ENCODE measurements at regions not wholly inside any gene's neighbourhood (a gene's known extent, or its start where the extent isn't known, plus 50 kb on each side); places are given as distances from the start of the nearest gene placed in this dataset.

DNA sequence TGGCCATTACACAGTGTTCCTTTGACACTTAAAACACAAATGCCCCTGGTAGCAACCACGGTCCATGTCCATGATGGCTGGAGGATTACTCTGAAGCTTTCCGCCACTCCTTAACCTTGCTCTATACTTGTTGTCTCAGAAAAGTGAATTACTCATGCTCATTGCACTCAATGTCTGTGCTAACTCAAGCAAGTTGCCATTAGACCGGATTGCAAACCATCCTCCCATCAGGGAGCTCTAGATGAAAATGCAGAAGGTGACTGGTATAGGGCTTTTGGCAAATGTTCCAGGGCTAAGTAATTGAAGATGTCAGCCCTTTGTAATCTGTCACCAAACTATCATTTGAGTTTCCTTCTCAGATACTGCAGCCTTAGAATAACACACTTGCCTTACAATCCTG lies 1288.3 kb upstream of the B3GALT2 start:
- DNase-seq: no peak

DNA sequence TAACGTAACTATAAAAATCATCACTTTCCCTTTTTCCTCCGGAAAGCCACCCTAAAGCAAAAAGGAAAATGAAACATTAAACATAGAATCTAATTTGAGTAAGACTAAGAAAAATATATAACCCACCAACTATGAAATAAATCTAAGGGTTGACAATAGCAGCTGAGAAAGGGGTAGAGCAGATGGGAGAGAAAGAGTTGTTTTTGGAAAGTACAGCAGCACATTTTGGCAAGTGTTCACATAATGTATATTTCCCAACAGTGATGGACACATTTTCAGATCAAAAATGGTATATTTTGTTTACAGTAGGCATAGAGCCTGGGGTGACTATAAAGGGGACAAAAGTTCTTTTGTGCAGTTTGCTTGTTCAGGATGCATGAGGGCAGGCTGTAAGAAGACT lies 1287.4 kb upstream of the B3GALT2 start:
- DNase-seq: no peak

DNA sequence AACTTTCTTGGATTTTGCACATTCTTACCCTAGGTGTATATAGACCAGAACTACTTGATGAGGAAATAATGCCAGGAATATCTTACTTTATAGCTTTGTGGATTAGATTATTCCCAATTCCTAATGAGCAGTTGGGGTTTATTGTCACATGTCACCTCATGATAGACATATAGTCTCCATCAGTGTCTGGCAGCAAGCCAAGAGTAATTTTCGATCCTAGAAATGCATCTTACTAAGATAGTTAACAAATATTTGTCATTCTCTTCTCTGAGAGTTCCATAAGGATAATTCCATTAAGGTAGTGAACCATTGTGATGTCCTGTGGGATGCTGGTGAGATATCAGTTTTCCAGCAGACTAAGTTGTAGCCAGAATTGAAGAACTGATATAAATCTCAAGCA lies 1282.9 kb upstream of the B3GALT2 start:
- no peak for DNase-seq

DNA sequence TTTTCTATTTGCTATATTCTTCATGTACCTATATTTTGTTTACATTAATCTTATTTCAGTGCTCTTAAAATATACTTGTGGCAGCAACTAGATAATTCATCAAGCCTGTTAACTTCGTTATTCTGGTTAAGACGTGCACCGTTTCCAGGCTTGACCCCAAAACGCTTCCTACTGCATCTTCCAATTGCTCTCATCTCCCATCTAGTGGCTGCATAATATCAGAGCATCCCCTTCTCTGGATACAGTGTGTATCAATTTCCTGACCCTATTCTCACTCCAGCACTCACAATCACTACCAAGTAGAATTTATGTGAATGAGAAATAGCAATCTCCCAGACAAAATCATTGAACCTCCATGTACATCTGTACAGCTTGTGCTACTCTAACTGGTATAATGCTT lies 1280.3 kb upstream of the B3GALT2 start:
- peak; percentile 31 for DNase-seq

DNA sequence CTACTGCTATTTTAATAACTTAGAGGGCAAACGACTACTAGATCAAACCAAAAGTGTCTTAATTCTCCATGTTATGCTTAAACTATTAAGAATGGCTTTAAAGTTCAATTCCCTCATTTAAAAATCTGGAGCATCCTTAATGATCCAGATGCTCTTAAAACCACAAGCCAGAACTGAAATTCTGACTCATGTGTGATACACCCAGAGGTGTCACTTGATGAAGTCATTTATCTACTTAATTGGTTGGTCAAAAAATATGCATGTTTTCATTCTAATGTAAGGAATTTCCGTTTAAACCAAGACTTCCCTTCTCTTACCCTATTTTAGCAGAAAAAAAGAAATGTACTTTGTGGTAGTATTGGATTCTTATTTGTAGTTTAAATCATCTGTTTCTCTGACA lies 1261.2 kb upstream of the B3GALT2 start:
- DNase-seq: peak; percentile 81

DNA sequence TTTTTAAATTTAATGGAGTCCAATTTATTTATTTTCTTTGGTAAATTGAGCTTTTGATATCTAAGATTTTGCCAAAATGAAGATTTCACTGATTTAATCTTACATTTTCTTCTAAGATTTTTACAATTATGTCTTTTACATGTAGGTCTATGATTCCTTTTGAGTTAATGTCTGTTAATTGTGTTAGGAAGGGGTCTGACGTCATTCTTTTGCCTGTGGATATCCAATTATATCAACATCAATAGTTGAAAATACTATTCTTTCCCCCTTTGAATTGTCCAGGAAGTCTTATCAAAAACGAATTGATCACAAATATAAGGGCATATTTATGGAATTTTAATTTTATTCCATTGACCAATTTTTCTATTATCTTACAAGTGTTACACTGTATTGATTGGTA lies 1258.8 kb upstream of the B3GALT2 start:
- no peak for DNase-seq

DNA sequence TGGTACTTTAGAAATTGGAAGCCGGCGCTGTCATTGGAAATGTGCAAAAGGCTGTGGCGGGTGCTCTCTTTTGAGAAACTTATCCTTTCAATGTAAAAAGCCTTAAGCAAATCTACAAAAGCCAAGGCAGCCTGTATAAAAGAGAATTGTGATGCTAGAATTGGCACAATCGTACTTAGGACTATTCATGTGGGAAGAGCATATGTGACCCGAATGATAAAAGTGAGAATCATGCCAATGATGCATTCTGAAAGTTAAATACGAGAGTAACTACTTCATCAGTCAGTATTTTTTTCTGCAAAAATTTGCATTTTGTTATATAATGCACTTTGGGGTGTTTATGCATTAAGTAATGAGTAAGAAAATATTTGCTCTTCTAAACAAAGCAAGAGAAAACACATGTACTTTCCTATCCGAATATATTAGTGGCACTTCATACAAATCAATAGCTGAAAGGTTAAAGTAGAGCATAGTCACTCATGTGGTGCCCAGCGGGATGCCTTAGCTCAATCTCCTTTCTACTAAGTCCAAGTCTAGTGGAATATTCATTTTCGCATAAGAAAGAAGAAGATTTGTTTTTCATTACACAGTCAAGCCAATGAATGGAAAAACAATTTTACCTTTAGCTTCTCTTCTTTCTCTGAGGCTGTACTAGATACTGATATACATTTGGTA lies 1256.6 kb upstream of the B3GALT2 start:
- DNase-seq: no peak

DNA sequence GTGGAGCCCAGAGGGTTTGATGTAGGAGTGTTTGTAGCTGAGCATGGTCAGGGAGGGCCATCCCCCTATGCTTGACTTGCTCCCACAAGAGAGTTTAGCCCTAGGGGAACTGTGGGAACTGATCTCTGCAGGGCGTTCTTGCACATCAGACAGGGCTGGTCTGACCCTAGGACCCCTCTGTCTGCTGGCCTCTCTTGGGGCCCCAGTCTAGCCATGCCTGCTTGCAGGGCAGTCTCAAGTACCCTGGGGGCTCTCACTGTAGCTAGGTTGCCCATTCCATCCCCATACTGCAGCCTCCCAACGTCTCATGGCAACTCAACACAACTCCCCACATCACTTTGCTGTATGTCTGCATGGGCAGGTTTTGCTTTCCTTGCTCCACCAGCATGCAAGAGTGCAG lies 1250.7 kb upstream of the B3GALT2 start:
- DNase-seq: no peak

DNA sequence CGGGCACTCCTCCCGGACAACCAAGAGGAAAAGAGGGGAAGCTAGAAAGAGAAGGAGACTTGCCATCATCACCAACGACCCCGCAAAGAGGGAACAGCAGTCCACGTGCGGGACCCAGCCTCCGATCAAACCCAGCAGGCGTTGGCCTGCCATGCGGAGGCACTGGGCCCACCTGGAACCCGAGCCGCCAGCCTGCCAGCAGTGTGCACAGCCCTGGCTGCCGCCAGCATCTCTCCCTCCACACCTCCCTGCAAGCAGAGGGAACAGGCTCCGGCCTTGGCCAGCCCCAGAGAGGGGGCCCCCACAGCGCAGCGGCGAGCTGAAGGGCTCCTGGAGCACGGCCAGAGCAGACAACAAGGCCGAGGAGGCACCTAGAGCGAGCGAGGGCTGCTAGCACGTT lies 1244.7 kb upstream of the B3GALT2 start:
- no peak for DNase-seq

DNA sequence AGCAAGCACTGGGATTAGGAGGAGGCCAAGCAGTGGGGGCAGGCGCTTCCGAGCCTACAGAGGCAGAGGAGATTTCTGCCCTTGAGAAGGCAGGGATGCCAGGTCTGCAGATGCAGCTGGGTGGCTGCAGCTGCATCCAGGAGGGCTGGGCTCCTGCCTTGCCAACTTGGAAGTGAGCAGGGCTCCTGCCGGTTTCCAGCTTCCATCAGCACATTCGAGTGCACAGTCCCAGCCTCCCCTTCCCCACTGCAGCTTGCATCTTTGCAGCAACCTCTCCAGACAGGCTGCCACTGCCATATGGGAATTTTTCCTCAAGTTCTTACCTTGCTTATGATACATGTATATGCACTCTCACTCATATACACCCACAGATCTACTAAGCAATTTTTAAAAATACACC lies 1234.3 kb upstream of the B3GALT2 start:
- no peak for DNase-seq

DNA sequence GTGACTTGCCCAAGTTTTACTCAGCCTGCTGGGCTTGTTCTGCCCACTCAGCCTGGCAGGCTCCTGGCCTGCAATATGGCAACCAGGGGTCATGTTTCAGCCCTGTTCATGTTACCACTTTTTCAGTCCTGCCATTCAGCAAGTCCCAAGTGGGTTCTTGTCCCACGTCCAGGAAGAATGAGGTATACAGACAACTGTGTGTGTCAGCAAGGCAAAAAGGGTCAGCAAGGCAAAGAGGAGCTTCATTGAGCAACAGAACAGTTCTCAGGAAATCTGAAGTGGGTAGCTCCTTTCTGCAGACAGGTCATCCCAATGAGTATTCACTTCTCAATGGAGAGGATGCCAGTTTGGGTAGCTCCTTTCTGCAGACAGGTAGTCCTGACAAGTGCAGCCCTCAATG lies 1233.3 kb upstream of the B3GALT2 start:
- DNase-seq: no peak

DNA sequence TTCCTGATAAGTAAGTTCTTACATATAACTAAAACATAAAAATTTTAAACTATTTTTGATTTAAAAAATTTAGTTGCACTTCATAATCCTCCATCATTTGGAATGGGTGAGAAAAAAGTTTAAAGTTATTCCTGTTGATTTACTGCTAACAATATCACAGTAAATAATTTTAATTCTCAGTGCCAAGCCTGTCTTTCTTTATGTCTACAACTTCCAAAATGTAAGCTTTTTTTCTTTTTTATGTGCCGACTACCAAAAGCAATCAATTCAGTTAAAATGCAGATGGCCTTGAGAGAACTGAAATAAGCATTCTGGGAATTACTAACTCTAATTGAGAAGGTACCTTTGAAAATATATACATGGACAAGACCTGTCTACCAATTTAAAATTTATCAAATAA lies 1224.3 kb upstream of the B3GALT2 start:
- DNase-seq: no peak

DNA sequence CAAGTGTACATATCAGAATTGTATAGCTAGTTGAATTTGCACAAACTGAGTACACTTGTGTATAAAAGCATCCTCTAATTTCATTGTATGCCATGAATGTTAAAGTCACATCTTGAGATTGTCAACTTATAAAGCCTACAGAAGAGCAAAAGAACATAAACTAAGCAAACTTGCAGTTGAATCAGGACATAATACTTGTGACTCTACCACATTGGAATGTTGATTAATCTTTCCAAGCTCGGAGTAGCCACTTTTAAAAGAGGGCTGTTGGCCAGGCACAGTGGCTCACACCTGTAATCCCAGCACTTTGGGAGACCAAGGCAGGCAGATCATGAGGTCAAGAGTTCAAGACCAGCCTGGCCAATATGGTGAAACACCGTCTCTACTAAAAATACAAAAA lies 1220.8 kb upstream of the B3GALT2 start:
- DNase-seq: peak; percentile 38

DNA sequence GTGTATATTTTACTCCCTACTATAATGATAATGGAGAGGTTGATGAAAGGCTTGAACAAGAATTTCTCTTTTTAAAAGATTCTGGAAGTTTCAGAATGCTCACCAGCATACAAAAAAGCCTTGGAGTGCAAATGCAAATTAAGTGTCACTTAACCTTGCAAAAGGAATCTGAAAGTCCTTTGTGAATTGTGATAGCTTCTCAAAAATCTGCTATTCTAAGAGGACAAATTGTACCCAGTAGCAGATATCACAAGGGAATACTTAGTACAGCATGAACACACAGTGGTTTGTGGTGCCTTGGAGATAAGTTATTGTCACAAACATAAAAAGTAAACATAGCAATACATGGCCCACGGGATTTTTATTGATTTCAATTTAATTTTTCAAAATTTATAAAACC lies 1208.3 kb upstream of the B3GALT2 start:
- DNase-seq: no peak

DNA sequence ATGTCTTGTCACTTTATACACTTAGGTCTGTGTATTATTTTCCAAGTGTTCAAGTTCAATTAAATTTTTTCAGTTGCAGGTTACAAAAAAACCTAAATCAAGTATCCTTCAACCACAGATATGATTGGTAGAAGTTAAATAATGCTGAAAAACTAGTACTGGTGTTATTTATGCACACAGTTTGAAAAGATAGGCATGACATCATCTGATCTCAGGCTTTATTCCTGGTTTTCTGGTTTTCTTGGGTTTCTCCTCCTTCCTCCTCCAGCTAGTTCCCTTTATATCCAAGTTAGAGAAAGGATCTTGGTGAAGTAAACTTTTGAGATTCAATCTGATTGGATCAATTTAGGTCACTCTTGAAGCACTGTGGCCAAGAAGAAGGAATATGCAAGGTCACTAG lies 1201.1 kb upstream of the B3GALT2 start:
- no peak for DNase-seq

DNA sequence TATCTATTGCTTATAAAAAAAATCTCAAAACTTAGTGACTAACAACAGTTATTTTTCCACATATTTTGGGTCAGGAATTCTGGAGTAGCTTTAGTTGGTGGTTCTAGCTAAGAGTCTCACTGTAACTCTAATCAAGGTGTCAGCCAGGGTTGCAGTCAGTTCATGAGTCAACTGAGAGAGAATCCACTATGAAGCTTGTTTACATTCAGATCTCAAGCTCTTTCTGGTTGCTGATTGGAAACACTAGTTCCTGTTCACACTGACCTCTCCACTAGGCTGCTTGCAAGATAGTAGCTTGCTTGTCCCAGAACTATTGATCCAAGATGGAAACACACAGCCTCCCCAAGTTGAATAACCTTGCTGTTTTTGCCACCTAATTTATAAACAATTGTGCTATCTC lies 1192.1 kb upstream of the B3GALT2 start:
- peak; percentile 2 for DNase-seq

DNA sequence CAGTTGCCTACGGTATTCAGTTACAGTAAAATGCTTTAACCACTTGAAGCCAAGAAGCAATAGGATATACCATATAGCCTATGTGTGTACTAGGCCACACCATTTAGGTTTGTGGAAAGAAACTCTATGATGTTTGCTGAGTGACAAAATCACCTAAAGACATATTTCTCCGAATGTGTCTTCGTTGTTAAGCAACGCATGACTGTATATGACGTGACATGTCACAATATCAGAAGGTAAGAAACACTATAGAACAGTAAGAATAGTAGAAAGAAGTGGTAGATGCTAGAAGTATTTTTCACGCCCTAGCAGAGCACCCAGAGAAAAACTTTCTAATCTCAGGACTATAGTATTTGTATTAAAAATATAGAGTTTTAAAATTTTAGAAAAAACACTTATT lies 1188.2 kb upstream of the B3GALT2 start:
- DNase-seq: no peak

DNA sequence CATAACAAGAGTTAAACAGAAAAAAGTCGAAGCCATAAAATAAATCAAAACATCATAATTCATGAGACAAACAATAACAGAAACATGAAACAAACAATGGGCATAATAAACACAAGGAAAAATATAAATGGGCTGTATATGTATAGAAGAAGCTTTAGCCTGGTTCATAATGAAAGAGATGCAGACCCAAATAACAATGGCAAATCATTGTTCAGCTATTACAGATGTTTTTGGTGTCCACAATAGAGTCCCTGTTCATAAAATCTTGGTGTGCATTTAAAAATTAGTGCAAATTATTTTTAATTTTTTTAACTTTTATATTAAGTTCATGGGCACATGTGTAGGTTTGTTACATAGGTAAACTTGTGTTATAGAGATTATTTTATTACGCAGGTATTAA lies 1185.9 kb upstream of the B3GALT2 start:
- no peak for DNase-seq

DNA sequence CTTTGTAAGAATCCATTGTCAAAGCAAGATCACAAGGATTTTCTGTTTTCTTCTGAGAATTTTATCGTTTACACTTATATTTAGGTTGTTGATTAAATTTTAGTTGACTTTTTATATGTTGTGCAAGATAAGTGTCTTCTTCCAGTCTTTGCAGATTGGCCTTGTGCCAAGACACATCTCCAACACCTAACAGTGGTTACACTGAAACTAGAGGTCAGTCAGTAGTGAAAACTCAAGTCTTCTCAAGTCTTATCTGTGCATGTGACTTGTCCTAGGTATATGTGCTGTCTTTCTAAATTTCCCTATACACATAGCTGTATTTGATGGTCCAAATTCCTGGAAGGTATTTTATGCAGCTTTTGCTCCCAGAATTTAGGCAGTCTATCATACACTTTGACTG lies 1183.2 kb upstream of the B3GALT2 start:
- no peak for DNase-seq

DNA sequence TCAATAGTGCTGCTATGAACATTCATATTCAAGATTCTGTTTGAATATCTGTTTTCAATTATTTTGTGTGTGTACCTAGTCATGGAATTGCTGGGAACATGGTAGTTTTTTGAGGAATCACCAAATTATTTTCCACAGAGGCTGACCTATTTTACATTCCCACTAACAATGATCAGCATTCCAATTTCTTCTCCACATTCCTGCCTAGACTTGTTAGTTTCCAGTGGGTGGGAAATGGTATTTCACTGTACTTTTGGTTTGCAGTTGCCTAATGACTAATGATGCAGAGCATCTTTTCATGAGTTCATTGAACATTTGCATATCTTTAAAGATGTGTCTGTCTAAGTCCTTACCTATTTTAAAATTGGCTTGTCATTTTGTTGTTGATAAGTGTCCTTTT lies 1182.6 kb upstream of the B3GALT2 start:
- DNase-seq: peak; percentile 71

DNA sequence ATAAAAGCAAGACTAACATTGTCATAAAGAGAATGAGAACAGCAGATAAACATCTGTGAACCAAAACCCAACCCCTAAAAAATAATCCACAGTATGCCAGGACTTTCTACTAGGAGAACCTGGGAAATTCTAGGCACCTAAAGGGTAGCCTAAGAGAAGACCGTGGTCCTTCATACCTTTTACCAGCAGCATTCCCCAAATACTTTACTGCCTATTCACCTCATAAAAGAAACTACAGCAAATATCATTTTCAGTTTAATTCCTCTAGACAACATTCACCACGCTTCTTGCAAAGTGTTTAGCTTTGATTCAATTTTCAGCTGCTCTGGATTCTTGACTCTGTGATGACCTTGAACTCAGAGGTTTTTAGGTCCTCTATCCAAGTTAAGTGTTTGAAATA lies 1180.7 kb upstream of the B3GALT2 start:
- DNase-seq: no peak

DNA sequence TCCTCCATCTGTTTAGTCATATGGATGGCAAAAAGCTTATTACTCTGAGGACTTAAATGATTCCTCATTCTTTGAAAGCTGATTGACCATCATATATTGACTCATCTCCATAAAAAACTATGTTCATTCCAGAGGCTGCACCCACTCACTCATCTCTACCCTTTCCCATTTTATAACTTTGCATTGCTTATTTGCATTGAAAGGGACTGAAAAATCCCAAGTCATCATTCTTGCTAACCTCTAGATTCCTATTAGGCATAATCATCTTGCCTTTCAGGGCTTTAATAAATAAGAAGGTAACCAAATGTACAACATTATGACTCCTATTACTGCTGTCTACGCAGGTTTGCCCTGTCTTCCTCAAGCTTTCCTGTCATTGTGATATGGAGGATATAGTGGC lies 1180.3 kb upstream of the B3GALT2 start:
- peak; percentile 64 for DNase-seq

DNA sequence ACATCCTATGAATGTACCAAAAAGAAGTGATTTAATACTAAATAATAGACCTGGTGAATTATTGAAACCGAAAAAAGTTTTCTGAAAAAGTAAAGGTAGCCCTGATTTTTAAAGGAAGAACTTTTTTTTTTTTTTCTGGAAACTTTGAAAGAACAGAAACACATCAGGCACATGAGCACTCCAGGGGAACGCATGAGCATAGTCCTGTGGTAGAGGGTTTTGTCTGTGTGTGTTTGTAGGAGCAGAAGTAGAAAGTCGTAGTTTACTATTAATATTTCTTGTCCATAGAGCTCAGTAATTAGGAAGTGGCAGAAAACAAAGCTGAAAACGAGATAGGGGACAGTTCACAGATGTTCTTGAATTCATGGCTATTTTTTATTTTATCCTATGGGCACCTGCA lies 1175.9 kb upstream of the B3GALT2 start:
- no peak for DNase-seq

DNA sequence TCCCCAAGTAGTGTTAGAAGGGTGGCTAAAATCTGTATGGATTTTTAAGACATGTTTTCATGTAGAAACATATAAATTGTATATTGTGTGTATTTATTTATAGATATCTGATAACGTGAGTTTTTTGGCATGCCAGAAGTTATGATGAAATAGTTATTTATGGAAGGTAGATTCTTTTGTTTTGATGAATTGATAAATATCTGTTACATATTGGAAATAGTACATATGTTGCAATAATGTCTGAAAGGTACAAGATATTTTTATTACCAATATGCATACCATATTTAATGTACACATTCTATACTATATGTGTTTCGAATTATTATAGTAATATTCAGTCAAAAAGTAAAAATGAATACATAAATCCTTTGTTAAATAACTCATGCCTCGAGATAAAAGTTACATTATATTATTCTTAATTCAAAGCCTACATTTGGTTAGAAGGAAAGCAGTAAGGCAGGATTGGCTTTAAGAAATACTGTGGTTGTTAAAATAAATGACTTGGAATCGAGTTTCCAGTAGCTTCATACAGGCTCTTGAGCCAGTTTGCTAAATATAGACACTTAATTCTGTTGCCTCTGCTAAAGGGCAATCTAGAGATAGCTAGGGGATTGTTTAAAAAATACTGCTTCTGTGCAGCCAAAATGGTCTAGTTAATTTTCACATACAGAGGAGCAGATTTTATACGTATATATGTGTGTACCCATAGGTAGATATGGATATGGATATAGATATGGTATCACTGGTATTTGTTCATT lies 1175.1 kb upstream of the B3GALT2 start:
- DNase-seq: no peak

DNA sequence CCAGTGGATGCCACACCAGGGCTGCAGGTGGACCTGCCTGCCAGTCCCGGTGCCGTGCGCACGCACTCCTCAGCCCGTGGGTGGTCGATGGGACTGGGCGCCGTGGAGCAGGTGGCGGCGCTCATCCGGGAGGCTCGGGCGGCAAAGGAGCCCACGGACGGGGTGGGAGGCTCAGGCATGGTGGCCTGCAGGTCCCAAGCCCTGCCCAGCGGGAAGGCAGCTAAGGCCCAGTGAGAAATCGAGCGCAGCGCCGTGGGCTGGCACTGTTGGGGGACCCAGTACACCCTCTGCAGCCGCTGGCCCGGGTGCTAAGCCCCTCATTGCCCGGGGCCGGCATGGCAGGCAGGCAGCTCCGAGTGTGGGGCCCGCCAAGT lies 1171.8 kb upstream of the B3GALT2 start:
- no peak for DNase-seq

Data from fibroblast of upper back skin (primary cell).